ENCODE measurements at regions not wholly inside any gene's neighbourhood (a gene's known extent, or its start where the extent isn't known, plus 50 kb on each side); places are given as distances from the start of the nearest gene placed in this dataset.

DNA sequence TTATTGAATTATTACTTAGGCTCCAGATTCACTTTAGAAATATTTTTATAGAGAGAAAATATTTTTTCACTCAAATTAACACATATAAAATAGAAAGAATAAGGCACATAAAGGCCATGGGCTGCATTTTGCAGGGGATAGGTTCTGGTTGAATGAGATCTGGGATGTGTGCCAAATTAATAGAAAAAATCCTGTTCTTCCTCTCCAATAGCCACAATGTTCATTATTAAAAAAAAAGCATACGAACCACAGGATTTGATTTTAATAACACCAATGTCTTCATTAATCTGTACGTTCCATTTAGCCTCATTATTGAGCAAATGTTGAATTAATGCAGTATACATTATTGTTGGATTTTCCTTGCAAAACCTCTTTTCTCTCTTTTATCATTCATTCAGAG, 622.8 kb upstream of the AGTR1 start:
- no peak for ATAC-seq
- intact Hi-C loops (cut with DNase I), result no loop called here

GRCh38 chr3:148075771-148076716, 621.7 kb upstream of the AGTR1 start:
- DNase-seq (no peak), ATAC-seq (no peak)
- Histone ChIP-seq H3K27me3 (ENCODE audit: control insufficient read depth, insufficient read depth) (no peaks in the 10 kb centered on the region), H3K4me1 (ENCODE audit: control insufficient read depth, insufficient read depth, low read length) (no peaks in the 10 kb centered on the region), H3K9me3 (ENCODE audit: control insufficient read depth, low read length) (no peaks in the 10 kb centered on the region), H3K27ac (ENCODE audit: low read length) (no peak overlapping the region), H3K4me3 (ENCODE audit: low read length) (no peak overlapping the region)
- WGBS, result 47% methylated on average over 5 of the region's 5 CpGs
- intact Hi-C loops (cut with DNase I), result no loop called here

More for the DNA sequence above, 622.8 kb upstream of the AGTR1 start:
- Histone ChIP-seq H3K4me3 (ENCODE audit: low read length) (no peak overlapping the region), H3K9me3 (ENCODE audit: control insufficient read depth, low read length) (no peaks in the 10 kb centered on the region), H3K27me3 (ENCODE audit: control insufficient read depth, insufficient read depth) (no peaks in the 10 kb centered on the region), H3K4me1 (ENCODE audit: control insufficient read depth, insufficient read depth, low read length) (no peaks in the 10 kb centered on the region), H3K27ac (ENCODE audit: low read length) (no peak overlapping the region)
- WGBS, result 64% methylated on average over 2 of the region's 2 CpGs
- no peak for DNase-seq

GRCh38 chr3:148077318-148077923, 620.3 kb upstream of the AGTR1 start:
- DNase-seq (no peak), ATAC-seq (no peak)
- Histone ChIP-seq H3K27ac (ENCODE audit: low read length) (no peak overlapping the region), H3K27me3 (ENCODE audit: control insufficient read depth, insufficient read depth) (no peaks in the 10 kb centered on the region), H3K4me3 (ENCODE audit: low read length) (no peak overlapping the region), H3K9me3 (ENCODE audit: control insufficient read depth, low read length) (no peaks in the 10 kb centered on the region), H3K4me1 (ENCODE audit: control insufficient read depth, insufficient read depth, low read length) (no peaks in the 10 kb centered on the region)
- 11% methylated on average over 1 of the region's 1 CpG for WGBS
- intact Hi-C loops (cut with DNase I), result no loop called here

GRCh38 chr3:148077965-148078364, 619.7 kb upstream of the AGTR1 start:
- DNase-seq (no peak), ATAC-seq (no peak)
- Histone ChIP-seq H3K27ac (ENCODE audit: low read length) (no peak overlapping the region), H3K27me3 (ENCODE audit: control insufficient read depth, insufficient read depth) (no peaks in the 10 kb centered on the region), H3K4me3 (ENCODE audit: low read length) (no peak overlapping the region), H3K9me3 (ENCODE audit: control insufficient read depth, low read length) (no peaks in the 10 kb centered on the region), H3K4me1 (ENCODE audit: control insufficient read depth, insufficient read depth, low read length) (no peaks in the 10 kb centered on the region)
- intact Hi-C loops (cut with DNase I), result no loop called here
- 77% methylated on average over 2 of the region's 2 CpGs for WGBS

- intact Hi-C loops (cut with DNase I), result no loop called here
- Histone ChIP-seq H3K4me1 (ENCODE audit: control insufficient read depth, insufficient read depth, low read length) (no peaks in the 10 kb centered on the region), H3K27me3 (ENCODE audit: control insufficient read depth, insufficient read depth) (no peaks in the 10 kb centered on the region), H3K4me3 (ENCODE audit: low read length) (no peak overlapping the region), H3K9me3 (ENCODE audit: control insufficient read depth, low read length) (no peaks in the 10 kb centered on the region), H3K27ac (ENCODE audit: low read length) (no peak overlapping the region)
- DNase-seq (no peak), ATAC-seq (no peak)
Observed at GRCh38 chr3:148078658-148079057, 619.0 kb upstream of the AGTR1 start.

DNA sequence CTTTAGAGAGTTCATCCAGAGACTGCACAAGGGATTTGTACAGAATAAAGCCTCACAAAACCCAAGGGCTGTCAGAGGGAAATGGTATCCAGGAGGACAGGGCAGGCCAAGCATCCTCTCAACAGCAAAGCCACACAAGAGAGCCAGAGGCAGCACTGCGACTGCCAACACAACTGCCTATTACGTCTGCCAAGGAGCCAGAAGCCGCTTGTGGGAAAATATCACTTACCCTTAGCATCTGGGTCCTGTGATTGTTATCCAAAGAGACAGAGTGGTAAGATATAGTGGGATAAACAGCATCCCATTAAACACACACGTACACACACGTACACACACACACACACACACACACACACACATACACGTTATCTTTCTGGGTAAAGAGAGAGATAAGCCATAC, 618.3 kb upstream of the AGTR1 start:
- intact Hi-C loops (cut with DNase I), result no loop called here
- WGBS, result 65% methylated on average over 6 of the region's 6 CpGs
- no peaks in the 10 kb centered on the region for H3K4me1 ChIP-seq (ENCODE audit: control insufficient read depth, insufficient read depth, low read length)
- no peak overlapping the region for H3K4me3 ChIP-seq (ENCODE audit: low read length)
- DNase-seq (peak; percentile 21 to 53 (median 22)), ATAC-seq (peak; percentile 36 to 38)
- H3K27me3 ChIP-seq (ENCODE audit: control insufficient read depth, insufficient read depth), result no peaks in the 10 kb centered on the region
- H3K9me3 ChIP-seq (ENCODE audit: control insufficient read depth, low read length), result no peaks in the 10 kb centered on the region
- H3K27ac ChIP-seq (ENCODE audit: low read length), result no peak overlapping the region

GRCh38 chr3:148081926-148082325, 615.8 kb upstream of the AGTR1 start:
- H3K27ac ChIP-seq (ENCODE audit: low read length), result no peak overlapping the region
- DNase-seq (no peak), ATAC-seq (no peak)
- H3K27me3 ChIP-seq (ENCODE audit: control insufficient read depth, insufficient read depth), result no peaks in the 10 kb centered on the region
- 92% methylated on average over 1 of the region's 1 CpG for WGBS
- H3K4me1 ChIP-seq (ENCODE audit: control insufficient read depth, insufficient read depth, low read length), result no peaks in the 10 kb centered on the region
- no peaks in the 10 kb centered on the region for H3K9me3 ChIP-seq (ENCODE audit: control insufficient read depth, low read length)
- no peak overlapping the region for H3K4me3 ChIP-seq (ENCODE audit: low read length)
- intact Hi-C loops (cut with DNase I), result no loop called here

GRCh38 chr3:148082506-148083280, 615.0 kb upstream of the AGTR1 start:
- H3K9me3 ChIP-seq (ENCODE audit: control insufficient read depth, low read length), result no peaks in the 10 kb centered on the region
- no peaks in the 10 kb centered on the region for H3K27me3 ChIP-seq (ENCODE audit: control insufficient read depth, insufficient read depth)
- H3K4me1 ChIP-seq (ENCODE audit: control insufficient read depth, insufficient read depth, low read length), result no peaks in the 10 kb centered on the region
- ATAC-seq (no peak), DNase-seq (no peak)
- intact Hi-C loops (cut with DNase I), result no loop called here
- H3K27ac ChIP-seq (ENCODE audit: low read length), result no peak overlapping the region
- WGBS, result 77% methylated on average over 4 of the region's 4 CpGs
- H3K4me3 ChIP-seq (ENCODE audit: low read length), result no peak overlapping the region

DNA sequence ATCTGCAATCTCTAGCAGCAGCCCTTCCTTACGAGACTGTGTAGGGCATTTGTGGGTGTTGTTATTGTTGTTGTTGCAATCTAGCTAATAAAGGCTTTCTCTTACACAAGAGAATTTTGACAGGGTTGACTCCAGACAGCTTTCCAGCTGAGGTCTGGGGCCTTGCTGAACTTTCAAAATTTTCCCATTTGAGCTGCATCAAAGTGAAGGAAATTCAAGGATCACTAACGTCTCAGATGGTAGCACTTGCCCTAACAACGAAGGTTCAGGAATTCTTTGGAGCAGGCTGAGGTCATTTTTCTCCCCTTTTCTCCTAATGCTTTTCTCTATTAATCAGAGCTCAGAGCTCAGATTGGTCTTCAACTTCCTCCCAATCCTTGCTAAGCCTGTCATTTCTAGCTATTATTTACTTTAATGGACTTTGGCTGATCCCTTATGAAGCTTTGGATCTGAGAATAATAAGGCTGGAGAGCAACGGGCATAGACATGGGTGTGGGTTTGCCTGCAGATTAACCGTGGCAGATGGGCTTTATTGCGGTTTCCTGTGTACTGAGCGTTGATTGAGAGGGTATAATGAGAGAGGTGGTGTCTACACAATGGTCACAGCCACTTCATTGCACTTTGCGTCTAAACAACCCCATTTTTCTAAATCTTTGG, 614.0 kb upstream of the AGTR1 start:
- Histone ChIP-seq H3K4me3 (ENCODE audit: low read length) (no peak overlapping the region), H3K27ac (ENCODE audit: low read length) (no peak overlapping the region), H3K9me3 (ENCODE audit: control insufficient read depth, low read length) (no peaks in the 10 kb centered on the region), H3K27me3 (ENCODE audit: control insufficient read depth, insufficient read depth) (no peaks in the 10 kb centered on the region), H3K4me1 (ENCODE audit: control insufficient read depth, insufficient read depth, low read length) (no peaks in the 10 kb centered on the region)
- ATAC-seq (no peak), DNase-seq (no peak)
- WGBS, result 73% methylated on average over 8 of the region's 8 CpGs
- intact Hi-C loops (cut with DNase I), result no loop called here

DNA sequence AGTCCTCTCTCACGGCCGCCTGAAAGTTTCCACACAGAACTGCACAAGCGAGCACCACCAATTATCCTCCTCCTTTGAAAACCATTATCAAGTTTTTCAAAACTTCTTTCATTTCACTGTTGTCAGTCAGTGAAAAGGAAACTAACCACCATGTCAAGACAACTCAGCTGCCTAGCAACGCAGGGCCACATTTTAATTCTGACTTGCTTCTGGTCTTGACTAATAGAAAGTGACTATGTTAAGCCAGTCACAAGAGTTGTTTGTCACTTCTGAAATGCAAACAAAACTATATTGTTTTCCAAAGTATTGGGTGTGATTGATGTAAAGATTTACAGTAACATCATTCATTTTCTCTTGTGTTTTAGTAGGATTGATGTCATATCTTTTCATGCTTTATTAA, 612.8 kb upstream of the AGTR1 start:
- H3K4me1 ChIP-seq (ENCODE audit: control insufficient read depth, insufficient read depth, low read length), result no peaks in the 10 kb centered on the region
- no peak overlapping the region for H3K4me3 ChIP-seq (ENCODE audit: low read length)
- no peaks in the 10 kb centered on the region for H3K27me3 ChIP-seq (ENCODE audit: control insufficient read depth, insufficient read depth)
- DNase-seq, result no peak
- intact Hi-C loops (cut with DNase I), result no loop called here
- ATAC-seq, result no peak
- H3K9me3 ChIP-seq (ENCODE audit: control insufficient read depth, low read length), result no peaks in the 10 kb centered on the region
- no peak overlapping the region for H3K27ac ChIP-seq (ENCODE audit: low read length)
- 78% methylated on average over 4 of the region's 4 CpGs for WGBS
